Adrenal gland (tissue), 5 donors: ENCODE measurements at regions not wholly inside any gene's neighbourhood (a gene's known extent, or its start where the extent isn't known, plus 50 kb on each side); places are given as distances from the start of the nearest gene placed in this dataset.

Source experiments
- CTCF ChIP-seq, 6 experiments: fragments of 450-650 bp in 4 of 6; fragments of 200-600 bp in 2 of 6; sonication (generic) in 1 of 6; IDR thresholded peaks; 1 replicate in 5 of 6; 2 replicates in 1 of 6; pipeline versions ENCODE4 v1.5.1 to v1.8.0; 2016 to 2021; ENCODE audit warnings: antibody characterized with exemption in 6 of 6, mild to moderate bottlenecking in 2 of 6, moderate library complexity in 1 of 6
- POLR2A ChIP-seq, 2 donors: fragments of 450-650 bp; IDR thresholded peaks; one replicate each; pipeline ENCODE4 v1.6.1; 2017; ENCODE audit warnings: antibody characterized with exemption in 2 of 2, mild to moderate bottlenecking in 2 of 2, moderate library complexity in 1 of 2
- donor health status: DM: no; HTN: no; CAD: no.

DNA sequence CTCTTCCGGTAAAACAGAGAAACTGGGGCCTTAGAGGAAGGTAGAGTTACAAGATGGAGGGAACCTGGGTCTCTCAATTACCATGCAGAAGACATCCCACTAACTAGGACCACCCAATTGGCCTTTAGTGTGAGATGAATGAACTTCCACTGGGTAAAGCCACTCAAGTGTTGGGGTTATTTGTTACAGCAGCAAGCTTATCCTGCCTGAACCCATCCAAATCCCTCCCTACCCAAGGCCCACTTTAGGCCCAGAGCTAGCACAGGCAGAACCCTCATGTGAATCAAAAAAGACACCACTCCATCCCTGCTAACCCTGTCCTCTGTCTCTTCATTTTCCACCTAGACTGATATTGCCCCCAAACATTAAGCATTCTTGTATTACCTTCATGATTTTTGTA is 746.7 kb upstream of the TBX3 start:
- TF ChIP-seq CTCF (IDR thresholded peaks at IDR 0.05) = no peak
- TF ChIP-seq POLR2A (IDR thresholded peaks at IDR 0.05) = no peak
